Right cardiac atrium (tissue), 5 donors: ENCODE measurements at regions not wholly inside any gene's neighbourhood (a gene's known extent, or its start where the extent isn't known, plus 50 kb on each side); places are given as distances from the start of the nearest gene placed in this dataset.

Experiments used
- ATAC-seq, 2 donors: fragments of 200-7000 bp; cut with Tn5 transposase; one replicate each; pipeline versions ENCODE4 v1.8.0 to v1.9.1; 2020; ENCODE audit warnings: moderate library complexity in 2 of 2, mild to moderate bottlenecking in 1 of 2
- DNase-seq, 3 donors: peaks; one replicate each; pipeline ENCODE4 v3.0.0-alpha.2; 2020
- H3K27ac ChIP-seq: one replicate; pipeline ENCODE4 v1.5.1; 2013; ENCODE audit warnings: mild to moderate bottlenecking, low read length, control low read depth, moderate library complexity
- H3K27me3 ChIP-seq: one replicate; pipeline ENCODE4 v1.6.1; 2013; ENCODE audit not compliant: control insufficient read depth, insufficient read depth
- H3K4me1 ChIP-seq: one replicate; pipeline ENCODE4 v1.6.1; 2013; ENCODE audit warnings: low read length; ENCODE audit not compliant: control insufficient read depth, insufficient read depth
- H3K4me3 ChIP-seq: one replicate; pipeline ENCODE4 v1.5.1; 2013; ENCODE audit warnings: low read length, control low read depth
- H3K9me3 ChIP-seq: one replicate; pipeline ENCODE4 v1.6.1; 2013; ENCODE audit warnings: low read length; ENCODE audit not compliant: control insufficient read depth
- WGBS: extraction: QIAGEN DNeasy Blood & Tissue Kit; methylation state at CpG from one replicate; pipeline ENCODE4 v1.1.7; 2013; 5-methylcytosine and 5-hydroxymethylcytosine counted together
- intact Hi-C, 4 donors: fragments of 100-400 bp; cut with DNase I; formaldehyde crosslinking; loops; one replicate each; pipeline versions ENCODE4 v1.11.0 to v1.14.0; 2022 to 2023
- donor health status: healthy with polysubstance abuse.
- donor health status: DM: no; HTN: yes; CAD: no.
- donor health status: DM: no; HTN: no; CAD: no.
- donor health status: DM: no; HTN: yes; CAD: no; lungs with severe emphysema.
- donor health status: DM: yes; HTN: yes; CAD: no.

- H3K27me3 ChIP-seq, result no peaks in the 10 kb centered on the region
- intact Hi-C loops, result no loop called here
- H3K4me3 ChIP-seq, result no peak overlapping the region
- ATAC-seq (no peak), DNase-seq (no peak)
- no peak overlapping the region for H3K27ac ChIP-seq
- 84% methylated on average over 2 of the region's 2 CpGs for WGBS
- no peaks in the 10 kb centered on the region for H3K9me3 ChIP-seq
- H3K4me1 ChIP-seq, result no peaks in the 10 kb centered on the region
Measured at GRCh38 chr12:114751712-114752111, 67.7 kb upstream of the TBX3 start.

DNA sequence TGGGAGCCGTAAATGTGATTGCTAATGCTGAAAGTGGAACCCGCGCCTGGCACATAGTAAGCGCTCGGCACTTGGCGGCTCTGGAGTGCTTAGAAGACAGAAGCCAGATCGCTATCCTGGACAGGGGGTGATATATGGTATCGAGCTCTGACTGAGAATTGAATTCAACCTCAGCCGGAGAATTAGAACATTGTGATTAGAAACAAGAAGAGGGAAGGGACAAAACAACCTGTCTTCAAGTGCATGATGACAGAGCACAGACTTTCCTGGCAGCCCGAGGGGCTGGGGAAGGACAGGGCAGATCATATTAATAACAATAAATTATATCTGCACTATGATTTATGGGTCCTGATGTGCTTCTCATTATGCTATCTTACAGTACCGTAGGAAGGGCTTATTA, 66.9 kb upstream of the TBX3 start:
- intact Hi-C loops, result no loop called here
- Histone ChIP-seq H3K27ac (no peak overlapping the region), H3K4me3 (no peak overlapping the region), H3K9me3 (no peaks in the 10 kb centered on the region), H3K4me1 (no peaks in the 10 kb centered on the region), H3K27me3 (no peaks in the 10 kb centered on the region)
- ATAC-seq (no peak), DNase-seq (no peak)
- 69% methylated on average over 11 of the region's 11 CpGs for WGBS

- no peaks in the 10 kb centered on the region for H3K9me3 ChIP-seq
- H3K27me3 ChIP-seq, result no peaks in the 10 kb centered on the region
- ATAC-seq (no peak), DNase-seq (no peak)
- intact Hi-C loops, result no loop called here
- 89% methylated on average over 3 of the region's 3 CpGs for WGBS
- H3K4me3 ChIP-seq, result no peak overlapping the region
- H3K4me1 ChIP-seq, result no peaks in the 10 kb centered on the region
- H3K27ac ChIP-seq, result no peak overlapping the region
Measured at GRCh38 chr12:114749065-114749464, 65.1 kb upstream of the TBX3 start.

- H3K4me3 ChIP-seq, result no peak overlapping the region
- H3K4me1 ChIP-seq, result no peaks in the 10 kb centered on the region
- no peaks in the 10 kb centered on the region for H3K9me3 ChIP-seq
- WGBS, result 70% methylated on average over 20 of the region's 20 CpGs
- intact Hi-C loops, result no loop called here
- DNase-seq (no peak), ATAC-seq (no peak)
- no peaks in the 10 kb centered on the region for H3K27me3 ChIP-seq
- H3K27ac ChIP-seq, result no peak overlapping the region
Measured at GRCh38 chr12:114747012-114747858, 63.3 kb upstream of the TBX3 start.

GRCh38 chr12:114746297-114747011, 62.5 kb upstream of the TBX3 start:
- DNase-seq (no peak), ATAC-seq (no peak)
- intact Hi-C loops, result no loop called here
- Histone ChIP-seq H3K27me3 (no peaks in the 10 kb centered on the region), H3K4me3 (no peak overlapping the region), H3K4me1 (no peaks in the 10 kb centered on the region), H3K9me3 (no peaks in the 10 kb centered on the region), H3K27ac (no peak overlapping the region)
- WGBS, result 49% methylated on average over 6 of the region's 6 CpGs

GRCh38 chr12:114744691-114745090, 60.7 kb upstream of the TBX3 start:
- H3K4me3 ChIP-seq, result no peak overlapping the region
- intact Hi-C loops, result no loop called here

GRCh38 chr12:114744285-114744684, 60.3 kb upstream of the TBX3 start:
- no peak for ATAC-seq
- Histone ChIP-seq H3K4me1 (no peaks in the 10 kb centered on the region), H3K27me3 (no peaks in the 10 kb centered on the region), H3K27ac (no peak overlapping the region), H3K9me3 (no peaks in the 10 kb centered on the region), H3K4me3 (no peak overlapping the region)
- WGBS, result 92% methylated on average over 6 of the region's 6 CpGs
- intact Hi-C loops, result no loop called here
- DNase-seq, result no peak

More at GRCh38 chr12:114744691-114745090, 60.7 kb upstream of the TBX3 start:
- no peaks in the 10 kb centered on the region for H3K4me1 ChIP-seq
- no peak overlapping the region for H3K27ac ChIP-seq
- WGBS, result 83% methylated on average over 15 of the region's 15 CpGs
- no peaks in the 10 kb centered on the region for H3K9me3 ChIP-seq
- no peak for DNase-seq
- H3K27me3 ChIP-seq, result no peaks in the 10 kb centered on the region
- no peak for ATAC-seq

GRCh38 chr12:114743799-114744198, 59.8 kb upstream of the TBX3 start:
- DNase-seq, result no peak
- ATAC-seq, result no peak
- Histone ChIP-seq H3K4me3 (no peak overlapping the region), H3K9me3 (no peaks in the 10 kb centered on the region), H3K4me1 (no peaks in the 10 kb centered on the region), H3K27me3 (no peaks in the 10 kb centered on the region), H3K27ac (no peak overlapping the region)
- intact Hi-C loops, result no loop called here
- 98% methylated on average over 1 of the region's 1 CpG for WGBS

DNA sequence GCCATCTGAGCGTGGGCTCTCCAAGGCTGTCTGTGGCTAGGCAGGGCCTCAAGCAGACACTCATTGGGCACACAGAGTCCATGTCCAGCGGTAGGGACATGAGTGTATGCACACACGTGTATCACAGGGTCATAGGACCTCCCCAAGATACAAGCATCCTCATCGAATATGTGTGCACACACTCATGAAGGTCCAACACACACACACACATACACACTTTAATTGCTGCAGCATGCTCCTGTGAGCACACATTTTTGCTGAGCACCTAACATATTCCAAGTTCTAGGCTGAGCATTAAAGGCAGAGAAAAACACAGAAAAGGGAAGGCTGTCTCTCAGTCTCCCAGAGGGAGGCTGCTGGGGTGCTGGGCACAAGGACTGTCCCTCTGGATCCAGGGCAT, 59.3 kb upstream of the TBX3 start:
- ATAC-seq, result no peak
- intact Hi-C loops, result no loop called here
- no peaks in the 10 kb centered on the region for H3K4me1 ChIP-seq
- H3K27me3 ChIP-seq, result no peaks in the 10 kb centered on the region
- no peak overlapping the region for H3K27ac ChIP-seq
- 69% methylated on average over 4 of the region's 4 CpGs for WGBS
- no peak for DNase-seq
- no peak overlapping the region for H3K4me3 ChIP-seq
- no peaks in the 10 kb centered on the region for H3K9me3 ChIP-seq

DNA sequence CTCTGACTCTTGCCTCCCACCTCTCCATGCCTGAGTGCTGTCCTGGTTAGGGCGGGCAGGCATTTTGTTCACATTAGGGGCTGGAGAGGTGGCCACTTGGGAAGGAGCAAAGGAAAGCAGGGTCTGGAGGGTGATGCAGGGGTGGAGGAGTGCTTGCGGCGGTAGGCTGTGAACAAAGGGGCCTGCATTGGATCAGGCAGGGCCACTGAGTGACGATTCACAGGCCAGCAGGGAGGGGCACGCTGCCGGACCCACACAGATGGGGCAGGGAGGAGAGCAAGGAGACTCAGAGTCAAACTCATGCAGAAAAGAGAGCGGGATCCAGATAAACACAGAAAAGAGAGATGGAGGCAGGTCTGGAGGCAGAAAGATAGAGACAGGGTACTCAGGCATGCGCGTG, 58.4 kb upstream of the TBX3 start:
- H3K27me3 ChIP-seq, result no peaks in the 10 kb centered on the region
- no peaks in the 10 kb centered on the region for H3K4me1 ChIP-seq
- intact Hi-C loops, result no loop called here
- 81% methylated on average over 9 of the region's 9 CpGs for WGBS
- DNase-seq (no peak), ATAC-seq (no peak)
- no peaks in the 10 kb centered on the region for H3K9me3 ChIP-seq
- no peak overlapping the region for H3K27ac ChIP-seq
- H3K4me3 ChIP-seq, result no peak overlapping the region

- Histone ChIP-seq H3K27ac (no peak overlapping the region), H3K4me3 (no peak overlapping the region), H3K27me3 (no peaks in the 10 kb centered on the region), H3K4me1 (no peaks in the 10 kb centered on the region), H3K9me3 (no peaks in the 10 kb centered on the region)
- DNase-seq (no peak), ATAC-seq (no peak)
- 94% methylated on average over 4 of the region's 4 CpGs for WGBS
- intact Hi-C loops, result no loop called here
Measured at GRCh38 chr12:114741940-114742339, 58.0 kb upstream of the TBX3 start.
